A549 (cell line): ENCODE measurements at regions not wholly inside any gene's neighbourhood (a gene's known extent, or its start where the extent isn't known, plus 50 kb on each side); places are given as distances from the start of the nearest gene placed in this dataset.

ENCODE experiments used
- ATAC-seq, 2 experiments: fragments of 200-7000 bp in 1 of 2; fragments of >200 bp in 1 of 2; cut with Nextera tagmentation in 1 of 2; cut with Tn5 transposase in 1 of 2; 3 replicates each; pipeline versions ENCODE4 v1.8.0 to v1.9.1; 2018 to 2020; ENCODE audit warnings: mild to moderate bottlenecking in 1 of 2, moderate library complexity in 1 of 2
- CTCF ChIA-PET: fragments of 300-600 bp; sonication (Branson Sonifier 250); formaldehyde crosslinking; extraction: SDS; loops from one replicate; lab custom pipeline; 2021; ENCODE audit warnings: antibody characterized with exemption, inconsistent platforms; lab: Yijun Ruan, JAX
- POLR2A ChIA-PET: fragments of 350-600 bp; formaldehyde crosslinking; extraction: SDS; loops from one replicate; lab custom pipeline; 2021; ENCODE audit warnings: antibody characterized with exemption, inconsistent platforms; lab: Yijun Ruan, JAX
- DNase-seq, 2 experiments: peaks; one replicate each; pipeline versions ENCODE4 v3.0.0 to v3.0.0-alpha.2; 2011 to 2016; ENCODE audit warnings: low read depth in 1 of 2, low spot score in 1 of 2
- FAIRE-seq: peaks from 2 replicates; lab custom pipeline; 2011; peaks lifted over from hg19 to GRCh38; lab: Jason Lieb, UNC
- H3K27ac ChIP-seq, 2 experiments: fragments of >200 bp; sonication (Bioruptor Twin); formaldehyde crosslinking; 3 replicates each; pipeline ENCODE4 v1.5.1; 2016 to 2017
- H3K4me1 ChIP-seq: fragments of >200 bp; sonication (Bioruptor Twin); formaldehyde crosslinking; 3 replicates; pipeline ENCODE4 v1.6.1; 2016
- H3K4me2 ChIP-seq: fragments of >200 bp; sonication (Bioruptor Twin); formaldehyde crosslinking; 3 replicates; pipeline ENCODE4 v1.6.1; 2016
- H3K4me3 ChIP-seq: fragments of >200 bp; sonication (Bioruptor Twin); formaldehyde crosslinking; 3 replicates; pipeline ENCODE4 v1.5.1; 2016
- H3K9me3 ChIP-seq: fragments of >200 bp; sonication (Bioruptor Twin); formaldehyde crosslinking; 3 replicates; pipeline ENCODE4 v1.6.1; 2016
- BCL3 ChIP-seq: fragments of >200 bp; sonication (Bioruptor Twin); formaldehyde crosslinking; IDR thresholded peaks from 3 replicates; pipeline ENCODE4 v1.6.1; 2016
- BHLHE40 ChIP-seq: IDR thresholded peaks from 2 replicates; pipeline ENCODE4 v1.6.1; 2012; ENCODE audit warnings: low read depth, low read length, inconsistent platforms
- CBX8 ChIP-seq: fragments of 200-600 bp; sonication (generic); IDR thresholded peaks from 2 replicates; pipeline ENCODE4 v1.6.1; 2016
- E2F6 ChIP-seq: IDR thresholded peaks from 2 replicates; pipeline ENCODE4 v1.6.1; 2012; ENCODE audit warnings: low read depth, borderline replicate concordance
- EHF ChIP-seq: fragments of 250-450 bp; sonication (Bioruptor Pico); IDR thresholded peaks from 2 replicates; pipeline ENCODE4 v1.5.0; 2020; ENCODE audit warnings: mild to moderate bottlenecking
- EHMT2 ChIP-seq: fragments of 200-600 bp; sonication (generic); IDR thresholded peaks from 2 replicates; pipeline ENCODE4 v1.6.1; 2016; ENCODE audit warnings: antibody characterized with exemption, low read depth, mild to moderate bottlenecking, moderate library complexity
- ELK1 ChIP-seq: fragments of 150-350 bp; IDR thresholded peaks from 2 replicates; pipeline ENCODE4 v1.6.1; 2014; ENCODE audit warnings: low read depth, mild to moderate bottlenecking, low read length
- EP300 ChIP-seq, 2 experiments: fragments of >200 bp; sonication (Bioruptor Twin); formaldehyde crosslinking; IDR thresholded peaks; 2 replicates in 1 of 2; 3 replicates in 1 of 2; pipeline ENCODE4 v1.6.1; 2016 to 2017
- ESRRA ChIP-seq: fragments of 150-350 bp; IDR thresholded peaks from 2 replicates; pipeline ENCODE4 v1.6.1; 2014; ENCODE audit warnings: mild to moderate bottlenecking, low read length, borderline replicate concordance
- FOSB ChIP-seq: fragments of 250-450 bp; sonication (Bioruptor Pico); IDR thresholded peaks from 2 replicates; pipeline ENCODE4 v1.5.0; 2020; ENCODE audit warnings: mild to moderate bottlenecking, moderate library complexity
- GATA3 ChIP-seq: IDR thresholded peaks from 2 replicates; pipeline ENCODE4 v1.6.1; 2012; ENCODE audit warnings: borderline replicate concordance
- HDAC2 ChIP-seq: fragments of 200-600 bp; sonication (generic); IDR thresholded peaks from 2 replicates; pipeline ENCODE4 v1.6.1; 2016
- HEYL ChIP-seq: fragments of 250-450 bp; sonication (Bioruptor Pico); IDR thresholded peaks from 2 replicates; pipeline ENCODE4 v1.8.0; 2021; ENCODE audit warnings: mild to moderate bottlenecking, moderate library complexity
- HMGXB4 ChIP-seq: fragments of 250-450 bp; sonication (Bioruptor Pico); IDR thresholded peaks from 2 replicates; pipeline ENCODE4 v1.5.0; 2021; ENCODE audit warnings: mild to moderate bottlenecking, moderate library complexity, borderline replicate concordance
- HOXB13 ChIP-seq: fragments of 250-450 bp; sonication (Bioruptor Pico); IDR thresholded peaks from 2 replicates; pipeline ENCODE4 v1.5.0; 2020; ENCODE audit warnings: low read depth, mild to moderate bottlenecking, moderate library complexity
- HOXB5 ChIP-seq: fragments of 250-450 bp; sonication (Bioruptor Pico); IDR thresholded peaks from 2 replicates; pipeline ENCODE4 v1.5.0; 2020; ENCODE audit warnings: mild to moderate bottlenecking, moderate library complexity
- JUN ChIP-seq, 2 experiments: fragments of >200 bp; sonication (Bioruptor Twin); formaldehyde crosslinking; IDR thresholded peaks; 2 replicates in 1 of 2; 3 replicates in 1 of 2; pipeline ENCODE4 v1.6.1; 2016 to 2017
- KDM5A ChIP-seq: fragments of 200-600 bp; sonication (generic); IDR thresholded peaks from 2 replicates; pipeline ENCODE4 v1.6.1; 2016; ENCODE audit warnings: antibody characterized with exemption, mild to moderate bottlenecking
- MAFK ChIP-seq: fragments of 450-650 bp; IDR thresholded peaks from 2 replicates; pipeline ENCODE4 v1.6.1; 2014; ENCODE audit not compliant: partially characterized antibody
- MAX ChIP-seq: IDR thresholded peaks from 2 replicates; pipeline ENCODE4 v1.6.1; 2012
- MYC ChIP-seq: IDR thresholded peaks from 2 replicates; pipeline ENCODE4 v1.6.1; 2012; ENCODE audit warnings: mild to moderate bottlenecking, inconsistent platforms, low read length, improper control_type of control experiment, borderline replicate concordance
- NPAS2 ChIP-seq: fragments of 250-450 bp; sonication (Bioruptor Pico); IDR thresholded peaks from 2 replicates; pipeline ENCODE4 v1.8.0; 2022; ENCODE audit warnings: mild to moderate bottlenecking, moderate library complexity, borderline replicate concordance
- PBX3 ChIP-seq: IDR thresholded peaks from 2 replicates; pipeline ENCODE4 v1.6.1; 2012
- PHF8 ChIP-seq: fragments of 200-600 bp; sonication (generic); IDR thresholded peaks from 2 replicates; pipeline ENCODE4 v1.6.1; 2016; ENCODE audit warnings: low read depth, mild to moderate bottlenecking, antibody characterized with exemption, moderate library complexity, borderline replicate concordance
- POLR2A ChIP-seq: IDR thresholded peaks from 2 replicates; pipeline ENCODE4 v1.6.1; 2012; ENCODE audit warnings: mild to moderate bottlenecking, low read length
- POLR2AphosphoS2 ChIP-seq: conservative IDR thresholded peaks from 2 replicates; pipeline ENCODE4 v1.6.1; 2012; ENCODE audit warnings: low read length, improper control_type of control experiment, inconsistent platforms
- RAD21 ChIP-seq, 2 experiments: fragments of >200 bp in 1 of 2; sonication (Bioruptor Twin) in 1 of 2; formaldehyde crosslinking in 1 of 2; IDR thresholded peaks in 1 of 2; conservative IDR thresholded peaks in 1 of 2; 2 replicates in 1 of 2; 3 replicates in 1 of 2; pipeline ENCODE4 v1.6.1; 2012 to 2018; ENCODE audit warnings: inconsistent platforms in 1 of 2
- RARB ChIP-seq: fragments of 250-450 bp; sonication (Bioruptor Pico); IDR thresholded peaks from 2 replicates; pipeline ENCODE4 v1.8.0; 2021; ENCODE audit warnings: mild to moderate bottlenecking, moderate library complexity
- RFX5 ChIP-seq: fragments of 450-650 bp; IDR thresholded peaks from 2 replicates; pipeline ENCODE4 v1.7.1; 2014; ENCODE audit warnings: antibody characterized with exemption, mild to moderate bottlenecking, moderate library complexity
- ZSCAN20 ChIP-seq: fragments of 250-450 bp; sonication (Bioruptor Pico); IDR thresholded peaks from 2 replicates; pipeline ENCODE4 v1.8.0; 2022; ENCODE audit warnings: mild to moderate bottlenecking, moderate library complexity
- WGBS: methylation state at CpG from one replicate; pipeline ENCODE4 v1.1.6; 2017; ENCODE audit errors: missing lambda C conversion rate; 5-methylcytosine and 5-hydroxymethylcytosine counted together

GRCh38 chr2:217183471-217183870 is 323.6 kb upstream of the TNP1 start (continued):
- TF ChIP-seq HMGXB4 (CRISPR knock-in tag) (no peak), HOXB5 (no peak), HEYL (CRISPR knock-in tag) (no peak)

GRCh38 chr2:217182926-217183325 is 323.1 kb upstream of the TNP1 start:
- no peak for DNase-seq
- CTCF ChIA-PET, result no interaction called here
- Histone ChIP-seq H3K4me2 (no peak overlapping the region), H3K9me3 (no peaks in the 10 kb centered on the region), H3K4me3 (no peak overlapping the region), H3K27ac (no peak overlapping the region), H3K4me1 (no peaks in the 10 kb centered on the region)
- ATAC-seq, result no peak
- POLR2A ChIA-PET, result no interaction called here
- FAIRE-seq, result no peak
- no peak for TF ChIP-seq RFX5
- no peak for TF ChIP-seq HOXB13 (CRISPR knock-in tag)
- TF ChIP-seq RARB (CRISPR knock-in tag), result no peak
- TF ChIP-seq FOSB, result no peak
- no peak for TF ChIP-seq NPAS2 (CRISPR knock-in tag)
- TF ChIP-seq EHF, result no peak
- TF ChIP-seq POLR2AphosphoS2, result no peak
- TF ChIP-seq MAX, result no peak
- TF ChIP-seq POLR2A, result no peak
- TF ChIP-seq CBX8, result no peak
- WGBS, result 62% methylated on average over 3 of the region's 3 CpGs

GRCh38 chr2:217181512-217181911 is 321.6 kb upstream of the TNP1 start:
- Histone ChIP-seq H3K9me3 (no peaks in the 10 kb centered on the region; the same call in 2 of the 3 replicates), H3K27ac (no peak overlapping the region), H3K4me3 (no peak overlapping the region), H3K4me1 (no peaks in the 10 kb centered on the region), H3K4me2 (no peak overlapping the region)
- TF ChIP-seq ELK1 (no peak), BCL3 (no peak), JUN (IDR thresholded peaks at IDR 0.05) (no peak), ESRRA (no peak), EP300 (IDR thresholded peaks at IDR 0.05) (no peak), RAD21 (conservative IDR thresholded peaks at IDR 0.05 in 1 of 2, IDR thresholded peaks at IDR 0.05 in 1 of 2) (no peak), BHLHE40 (no peak), EHMT2 (no peak), E2F6 (no peak), GATA3 (no peak), PBX3 (no peak), RARB (CRISPR knock-in tag) (no peak), PHF8 (no peak), CBX8 (no peak), MYC (no peak), ZSCAN20 (CRISPR knock-in tag) (no peak), NPAS2 (CRISPR knock-in tag) (no peak), HDAC2 (no peak), MAFK (no peak), KDM5A (no peak)
- ATAC-seq (no peak), DNase-seq (no peak), FAIRE-seq (no peak)
- ChIA-PET POLR2A (no interaction called here), CTCF (no interaction called here)
